ENCODE measurements at regions not wholly inside any gene's neighbourhood (a gene's known extent, or its start where the extent isn't known, plus 50 kb on each side); places are given as distances from the start of the nearest gene placed in this dataset.

GRCh38 chr7:159281573-159281972, 136.9 kb upstream of the VIPR2 start:
- TF ChIP-seq TARDBP (IDR thresholded peaks at IDR 0.05) (no peak), BHLHE40 (IDR thresholded peaks at IDR 0.05; ENCODE audit: borderline replicate concordance) (no peak), SUZ12 (IDR thresholded peaks at IDR 0.05) (no peak), HDGF (IDR thresholded peaks at IDR 0.05; ENCODE audit: borderline replicate concordance) (no peak), SP1 (IDR thresholded peaks at IDR 0.05) (no peak), PKNOX1 (IDR thresholded peaks at IDR 0.05) (no peak), FOXA1 (IDR thresholded peaks at IDR 0.05) (no peak), L3MBTL2 (conservative IDR thresholded peaks at IDR 0.05) (no peak), FOXM1 (IDR thresholded peaks at IDR 0.05; ENCODE audit: borderline replicate concordance) (no peak), LEF1 (IDR thresholded peaks at IDR 0.05; ENCODE audit: borderline replicate concordance) (no peak), ZNF384 (IDR thresholded peaks at IDR 0.05) (no peak), ELF4 (IDR thresholded peaks at IDR 0.05) (no peak), FOXK2 (IDR thresholded peaks at IDR 0.05) (no peak), CTBP1 (IDR thresholded peaks at IDR 0.05; ENCODE audit: borderline replicate concordance) (no peak)

All from HEK293T (cell line).